ENCODE measurements at regions not wholly inside any gene's neighbourhood (a gene's known extent, or its start where the extent isn't known, plus 50 kb on each side); places are given as distances from the start of the nearest gene placed in this dataset.

GRCh38 chr11:103703437-103703836, 333.0 kb upstream of the DDI1 start:
- 3% methylated on average over 2 of the region's 2 CpGs for WGBS (ENCODE audit: insufficient coverage, insufficient replicate concordance, low lambda C conversion rate, missing lambda C conversion rate)
- BruUV-seq (replicated peaks), result no TSS peak
- Histone ChIP-seq H2AFZ (ENCODE audit: control insufficient read depth, low read depth, low read length) (no peak overlapping the region), H3K36me3 (ENCODE audit: control insufficient read depth in 2 of 2, insufficient read depth in 2 of 2, low read length in 1 of 2) (no peaks in the 10 kb centered on the region), H3K79me2 (ENCODE audit: control insufficient read depth, insufficient read depth, low read length) (no peaks in the 10 kb centered on the region), H3K4me1 (ENCODE audit: control insufficient read depth, insufficient read depth, low read length) (no peaks in the 10 kb centered on the region), H3K4me3 (no peak overlapping the region), H3K4me2 (ENCODE audit: control insufficient read depth, insufficient read depth) (no peak overlapping the region), H3K9me3 (replicated peaks; ENCODE audit: control insufficient read depth, insufficient read depth, low read length) (no peaks in the 10 kb centered on the region), H3K9ac (ENCODE audit: control insufficient read depth, insufficient read depth, low read length) (no peak overlapping the region), H3K27ac (ENCODE audit: control insufficient read depth, insufficient read depth) (no peak overlapping the region), H4K20me1 (ENCODE audit: control insufficient read depth, insufficient read depth) (no peaks in the 10 kb centered on the region), H3K27me3 (replicated peaks in 1 of 2; ENCODE audit: control insufficient read depth in 2 of 2, insufficient read depth in 2 of 2, low read length in 1 of 2) (no peaks in the 10 kb centered on the region)
- ChIA-PET RAD21 (ENCODE audit: unreplicated experiment) (no interaction called here), CTCF (no interaction called here), SMC1A (ENCODE audit: uncharacterized antibody, unreplicated experiment) (no interaction called here), POLR2A (no interaction called here)
- in situ Hi-C loops (cut with MboI), result no loop called here
- no peak for TF ChIP-seq SP1 (IDR thresholded peaks at IDR 0.05; ENCODE audit: low read depth, low read length)
- TF ChIP-seq POLR2AphosphoS5 (IDR thresholded peaks at IDR 0.05; ENCODE audit: low read length), result no peak
- TF ChIP-seq, protein P1, sequence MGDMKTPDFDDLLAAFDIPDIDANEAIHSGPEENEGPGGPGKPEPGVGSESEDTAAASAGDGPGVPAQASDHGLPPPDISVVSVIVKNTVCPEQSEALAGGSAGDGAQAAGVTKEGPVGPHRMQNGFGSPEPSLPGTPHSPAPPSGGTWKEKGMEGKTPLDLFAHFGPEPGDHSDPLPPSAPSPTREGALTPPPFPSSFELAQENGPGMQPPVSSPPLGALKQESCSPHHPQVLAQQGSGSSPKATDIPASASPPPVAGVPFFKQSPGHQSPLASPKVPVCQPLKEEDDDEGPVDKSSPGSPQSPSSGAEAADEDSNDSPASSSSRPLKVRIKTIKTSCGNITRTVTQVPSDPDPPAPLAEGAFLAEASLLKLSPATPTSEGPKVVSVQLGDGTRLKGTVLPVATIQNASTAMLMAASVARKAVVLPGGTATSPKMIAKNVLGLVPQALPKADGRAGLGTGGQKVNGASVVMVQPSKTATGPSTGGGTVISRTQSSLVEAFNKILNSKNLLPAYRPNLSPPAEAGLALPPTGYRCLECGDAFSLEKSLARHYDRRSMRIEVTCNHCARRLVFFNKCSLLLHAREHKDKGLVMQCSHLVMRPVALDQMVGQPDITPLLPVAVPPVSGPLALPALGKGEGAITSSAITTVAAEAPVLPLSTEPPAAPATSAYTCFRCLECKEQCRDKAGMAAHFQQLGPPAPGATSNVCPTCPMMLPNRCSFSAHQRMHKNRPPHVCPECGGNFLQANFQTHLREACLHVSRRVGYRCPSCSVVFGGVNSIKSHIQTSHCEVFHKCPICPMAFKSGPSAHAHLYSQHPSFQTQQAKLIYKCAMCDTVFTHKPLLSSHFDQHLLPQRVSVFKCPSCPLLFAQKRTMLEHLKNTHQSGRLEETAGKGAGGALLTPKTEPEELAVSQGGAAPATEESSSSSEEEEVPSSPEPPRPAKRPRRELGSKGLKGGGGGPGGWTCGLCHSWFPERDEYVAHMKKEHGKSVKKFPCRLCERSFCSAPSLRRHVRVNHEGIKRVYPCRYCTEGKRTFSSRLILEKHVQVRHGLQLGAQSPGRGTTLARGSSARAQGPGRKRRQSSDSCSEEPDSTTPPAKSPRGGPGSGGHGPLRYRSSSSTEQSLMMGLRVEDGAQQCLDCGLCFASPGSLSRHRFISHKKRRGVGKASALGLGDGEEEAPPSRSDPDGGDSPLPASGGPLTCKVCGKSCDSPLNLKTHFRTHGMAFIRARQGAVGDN (IDR thresholded peaks at IDR 0.05), result no peak
- intact Hi-C loops (cut with micrococcal nuclease; ENCODE audit: unreplicated experiment), result no loop called here
- no peak for ATAC-seq
- FAIRE-seq, result no peak
- no peak for DNase-seq (ENCODE audit: low read depth, low spot score)

- WGBS (ENCODE audit: insufficient coverage, insufficient replicate concordance, low lambda C conversion rate, missing lambda C conversion rate), result 15% methylated on average over 6 of the region's 6 CpGs
- no TSS peak for BruUV-seq (replicated peaks)
- H3K4me1 ChIP-seq (ENCODE audit: control insufficient read depth, insufficient read depth, low read length), result no peaks in the 10 kb centered on the region
- DNase-seq (ENCODE audit: low read depth, low spot score) (no peak), ATAC-seq (no peak), FAIRE-seq (no peak)
- H3K27ac ChIP-seq (ENCODE audit: control insufficient read depth, insufficient read depth), result no peak overlapping the region
- no peaks in the 10 kb centered on the region for H4K20me1 ChIP-seq (ENCODE audit: control insufficient read depth, insufficient read depth)
- no peaks in the 10 kb centered on the region for H3K27me3 ChIP-seq (replicated peaks in 1 of 2; ENCODE audit: control insufficient read depth in 2 of 2, insufficient read depth in 2 of 2, low read length in 1 of 2)
- ChIA-PET POLR2A (no interaction called here), CTCF (no interaction called here), RAD21 (ENCODE audit: unreplicated experiment) (no interaction called here), SMC1A (ENCODE audit: uncharacterized antibody, unreplicated experiment) (no interaction called here)
- no peaks in the 10 kb centered on the region for H3K9me3 ChIP-seq (replicated peaks; ENCODE audit: control insufficient read depth, insufficient read depth, low read length)
- no peaks in the 10 kb centered on the region for H3K36me3 ChIP-seq (ENCODE audit: control insufficient read depth in 2 of 2, insufficient read depth in 2 of 2, low read length in 1 of 2)
- no peak overlapping the region for H3K9ac ChIP-seq (ENCODE audit: control insufficient read depth, insufficient read depth, low read length)
- H2AFZ ChIP-seq (ENCODE audit: control insufficient read depth, low read depth, low read length), result no peak overlapping the region
- H3K4me3 ChIP-seq, result no peak overlapping the region
- in situ Hi-C loops (cut with MboI) (no loop called here), intact Hi-C loops (cut with micrococcal nuclease; ENCODE audit: unreplicated experiment) (no loop called here)
- no peaks in the 10 kb centered on the region for H3K79me2 ChIP-seq (ENCODE audit: control insufficient read depth, insufficient read depth, low read length)
- H3K4me2 ChIP-seq (ENCODE audit: control insufficient read depth, insufficient read depth), result no peak overlapping the region
- TF ChIP-seq, protein P2, sequence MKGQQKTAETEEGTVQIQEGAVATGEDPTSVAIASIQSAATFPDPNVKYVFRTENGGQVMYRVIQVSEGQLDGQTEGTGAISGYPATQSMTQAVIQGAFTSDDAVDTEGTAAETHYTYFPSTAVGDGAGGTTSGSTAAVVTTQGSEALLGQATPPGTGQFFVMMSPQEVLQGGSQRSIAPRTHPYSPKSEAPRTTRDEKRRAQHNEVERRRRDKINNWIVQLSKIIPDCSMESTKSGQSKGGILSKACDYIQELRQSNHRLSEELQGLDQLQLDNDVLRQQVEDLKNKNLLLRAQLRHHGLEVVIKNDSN (IDR thresholded peaks at IDR 0.05; ENCODE audit: borderline replicate concordance, extremely low read length, insufficient read depth, low read depth, low read length), result no peak
- TF ChIP-seq, protein P3, sequence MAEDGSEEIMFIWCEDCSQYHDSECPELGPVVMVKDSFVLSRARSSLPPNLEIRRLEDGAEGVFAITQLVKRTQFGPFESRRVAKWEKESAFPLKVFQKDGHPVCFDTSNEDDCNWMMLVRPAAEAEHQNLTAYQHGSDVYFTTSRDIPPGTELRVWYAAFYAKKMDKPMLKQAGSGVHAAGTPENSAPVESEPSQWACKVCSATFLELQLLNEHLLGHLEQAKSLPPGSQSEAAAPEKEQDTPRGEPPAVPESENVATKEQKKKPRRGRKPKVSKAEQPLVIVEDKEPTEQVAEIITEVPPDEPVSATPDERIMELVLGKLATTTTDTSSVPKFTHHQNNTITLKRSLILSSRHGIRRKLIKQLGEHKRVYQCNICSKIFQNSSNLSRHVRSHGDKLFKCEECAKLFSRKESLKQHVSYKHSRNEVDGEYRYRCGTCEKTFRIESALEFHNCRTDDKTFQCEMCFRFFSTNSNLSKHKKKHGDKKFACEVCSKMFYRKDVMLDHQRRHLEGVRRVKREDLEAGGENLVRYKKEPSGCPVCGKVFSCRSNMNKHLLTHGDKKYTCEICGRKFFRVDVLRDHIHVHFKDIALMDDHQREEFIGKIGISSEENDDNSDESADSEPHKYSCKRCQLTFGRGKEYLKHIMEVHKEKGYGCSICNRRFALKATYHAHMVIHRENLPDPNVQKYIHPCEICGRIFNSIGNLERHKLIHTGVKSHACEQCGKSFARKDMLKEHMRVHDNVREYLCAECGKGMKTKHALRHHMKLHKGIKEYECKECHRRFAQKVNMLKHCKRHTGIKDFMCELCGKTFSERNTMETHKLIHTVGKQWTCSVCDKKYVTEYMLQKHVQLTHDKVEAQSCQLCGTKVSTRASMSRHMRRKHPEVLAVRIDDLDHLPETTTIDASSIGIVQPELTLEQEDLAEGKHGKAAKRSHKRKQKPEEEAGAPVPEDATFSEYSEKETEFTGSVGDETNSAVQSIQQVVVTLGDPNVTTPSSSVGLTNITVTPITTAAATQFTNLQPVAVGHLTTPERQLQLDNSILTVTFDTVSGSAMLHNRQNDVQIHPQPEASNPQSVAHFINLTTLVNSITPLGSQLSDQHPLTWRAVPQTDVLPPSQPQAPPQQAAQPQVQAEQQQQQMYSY (CRISPR knock-in tag; IDR thresholded peaks at IDR 0.05), result no peak
- TF ChIP-seq NFYA (IDR thresholded peaks at IDR 0.05; ENCODE audit: borderline replicate concordance, low read depth, low read length) (no peak), DPF2 (IDR thresholded peaks at IDR 0.05) (no peak), CREB1 (IDR thresholded peaks at IDR 0.05; ENCODE audit: low read depth) (no peak), ZNF384 (IDR thresholded peaks at IDR 0.05; ENCODE audit: borderline replicate concordance, low read depth, low read length) (no peak)
- TF ChIP-seq, protein P4, sequence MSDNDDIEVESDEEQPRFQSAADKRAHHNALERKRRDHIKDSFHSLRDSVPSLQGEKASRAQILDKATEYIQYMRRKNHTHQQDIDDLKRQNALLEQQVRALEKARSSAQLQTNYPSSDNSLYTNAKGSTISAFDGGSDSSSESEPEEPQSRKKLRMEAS (IDR thresholded peaks at IDR 0.05; ENCODE audit: low read depth, low read length), result no peak
Observed at GRCh38 chr11:103703954-103704353, 332.5 kb upstream of the DDI1 start.

Measured in GM12878 (cell line).